A204.1 (cell line): ENCODE measurements at regions not wholly inside any gene's neighbourhood (a gene's known extent, or its start where the extent isn't known, plus 50 kb on each side); places are given as distances from the start of the nearest gene placed in this dataset.

Experiments
- FAIRE-seq: peaks from 2 replicates; lab custom pipeline; 2012; peaks lifted over from hg19 to GRCh38; lab: Jason Lieb, UNC

GRCh38 chr6:22621701-22622100 is 52.3 kb downstream of the HDGFL1 start:
- no peak for FAIRE-seq

- FAIRE-seq = no peak
Observed at GRCh38 chr6:22622351-22622750, 53.0 kb downstream of the HDGFL1 start.

GRCh38 chr6:22622813-22623212 is 53.4 kb downstream of the HDGFL1 start:
- no peak for FAIRE-seq

- FAIRE-seq = no peak
Observed at GRCh38 chr6:22627644-22628043, 58.3 kb downstream of the HDGFL1 start.

- no peak for FAIRE-seq
Observed at GRCh38 chr6:22631091-22631490, 61.7 kb downstream of the HDGFL1 start.

- no peak for FAIRE-seq
Observed at GRCh38 chr6:22632581-22633145, 63.3 kb downstream of the HDGFL1 start.

- no peak for FAIRE-seq
Observed at GRCh38 chr6:22636452-22636851, 67.1 kb downstream of the HDGFL1 start.

- no peak for FAIRE-seq
Observed at GRCh38 chr6:22637782-22638181, 68.4 kb downstream of the HDGFL1 start.

GRCh38 chr6:22638320-22638719 is 69.0 kb downstream of the HDGFL1 start:
- no peak for FAIRE-seq

- no peak for FAIRE-seq
Observed at GRCh38 chr6:22642254-22642653, 72.9 kb downstream of the HDGFL1 start.

- no peak for FAIRE-seq
Observed at GRCh38 chr6:22643780-22644179, 74.4 kb downstream of the HDGFL1 start.

- FAIRE-seq = no peak
Observed at GRCh38 chr6:22647719-22648118, 78.4 kb downstream of the HDGFL1 start.

- no peak for FAIRE-seq
Observed at GRCh38 chr6:22651731-22652130, 82.4 kb downstream of the HDGFL1 start.

GRCh38 chr6:22653980-22654610 is 84.7 kb downstream of the HDGFL1 start:
- no peak for FAIRE-seq

GRCh38 chr6:22656706-22657351 is 87.5 kb downstream of the HDGFL1 start:
- no peak for FAIRE-seq

GRCh38 chr6:22657352-22657980 is 88.1 kb downstream of the HDGFL1 start:
- FAIRE-seq = no peak

GRCh38 chr6:22658183-22658582 is 88.8 kb downstream of the HDGFL1 start:
- no peak for FAIRE-seq

GRCh38 chr6:22658934-22659333 is 89.6 kb downstream of the HDGFL1 start:
- FAIRE-seq = no peak

GRCh38 chr6:22664968-22665367 is 95.6 kb downstream of the HDGFL1 start:
- no peak for FAIRE-seq

- no peak for FAIRE-seq
Observed at GRCh38 chr6:22666021-22666420, 96.7 kb downstream of the HDGFL1 start.

GRCh38 chr6:22666586-22666985 is 97.2 kb downstream of the HDGFL1 start:
- FAIRE-seq = no peak

GRCh38 chr6:22667855-22668254 is 98.5 kb downstream of the HDGFL1 start:
- FAIRE-seq = no peak

GRCh38 chr6:22668307-22668706 is 98.9 kb downstream of the HDGFL1 start:
- no peak for FAIRE-seq
